T-helper 17 cell (primary cell): ENCODE measurements at regions not wholly inside any gene's neighbourhood (a gene's known extent, or its start where the extent isn't known, plus 50 kb on each side); places are given as distances from the start of the nearest gene placed in this dataset.

Experiments used
- ATAC-seq: fragments of 150-1000 bp; cut with Tn5 transposase; 2 replicates; pipeline ENCODE4 v1.10.0; 2021; ENCODE audit warnings: mild to moderate bottlenecking, moderate library complexity
- DNase-seq, 3 donors: peaks; one replicate each; pipeline versions ENCODE4 v3.0.0 to v3.0.0-alpha.2; 2020 to 2021
- H3K9me3 ChIP-seq: one replicate; pipeline ENCODE4 v1.7.0; 2013; ENCODE audit warnings: low read length, mild to moderate bottlenecking; ENCODE audit not compliant: control insufficient read depth, poor library complexity, severe bottlenecking
- H3K27ac Mint-ChIP-seq: one replicate; pipeline ENCODE4 v1.8.0; 2022; ENCODE audit warnings: mild to moderate bottlenecking, moderate library complexity, mixed read lengths
- H3K27me3 Mint-ChIP-seq: one replicate; pipeline ENCODE4 v1.8.0; 2022; ENCODE audit warnings: mixed read lengths
- H3K36me3 Mint-ChIP-seq: one replicate; pipeline ENCODE4 v1.8.0; 2022; ENCODE audit warnings: low read depth, mixed read lengths
- H3K4me1 Mint-ChIP-seq: one replicate; pipeline ENCODE4 v1.8.0; 2022; ENCODE audit warnings: mild to moderate bottlenecking, mixed read lengths
- H3K4me3 Mint-ChIP-seq: one replicate; pipeline ENCODE4 v1.8.0; 2022; ENCODE audit warnings: mild to moderate bottlenecking, moderate library complexity, mixed read lengths

DNA sequence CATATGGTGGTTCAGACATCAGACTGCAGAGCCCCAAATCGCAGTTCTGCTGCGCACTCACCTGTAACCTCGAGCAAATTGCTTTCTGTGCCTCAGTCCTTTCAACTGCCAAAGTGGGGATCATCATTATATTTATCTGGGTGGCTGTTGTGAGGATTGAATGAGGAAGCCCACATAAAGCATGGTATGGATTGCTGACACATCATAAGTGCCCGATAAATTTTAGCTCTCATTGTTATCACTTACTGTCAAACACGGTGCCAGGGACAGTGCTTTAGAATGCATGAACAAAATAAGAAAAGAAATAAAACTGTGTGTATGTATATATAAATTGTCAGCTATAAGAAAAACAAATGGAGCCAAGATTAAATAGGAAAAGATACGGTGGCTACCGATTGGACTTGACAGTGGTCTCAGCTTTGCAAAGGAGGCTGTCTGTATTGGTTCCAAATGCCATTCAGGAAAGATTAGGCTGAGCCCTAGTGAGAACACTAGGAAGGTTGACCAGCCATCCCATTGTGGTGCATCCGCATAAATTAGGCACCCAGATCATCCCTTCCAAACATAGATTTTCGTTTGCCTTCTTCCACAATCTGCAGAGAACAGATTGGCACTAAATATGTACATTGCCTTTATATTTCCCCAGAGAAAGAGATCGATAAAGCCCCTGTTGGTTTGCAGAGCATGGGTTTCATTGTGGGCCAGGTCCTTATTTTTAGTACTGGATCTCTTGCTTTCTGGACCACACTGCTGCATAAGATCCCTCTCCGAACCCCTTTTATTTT, 91.8 kb upstream of the KAZN start:
- no peak overlapping the region for H3K27ac Mint-ChIP-seq
- no peaks in the 10 kb centered on the region for H3K9me3 ChIP-seq
- H3K27me3 Mint-ChIP-seq: peaks cover 8% of the 10 kb centered on the region
- H3K4me3 Mint-ChIP-seq: no peak overlapping the region
- ATAC-seq (no peak), DNase-seq (no peak)
- H3K4me1 Mint-ChIP-seq: no peaks in the 10 kb centered on the region
- H3K36me3 Mint-ChIP-seq: no peaks in the 10 kb centered on the region

DNA sequence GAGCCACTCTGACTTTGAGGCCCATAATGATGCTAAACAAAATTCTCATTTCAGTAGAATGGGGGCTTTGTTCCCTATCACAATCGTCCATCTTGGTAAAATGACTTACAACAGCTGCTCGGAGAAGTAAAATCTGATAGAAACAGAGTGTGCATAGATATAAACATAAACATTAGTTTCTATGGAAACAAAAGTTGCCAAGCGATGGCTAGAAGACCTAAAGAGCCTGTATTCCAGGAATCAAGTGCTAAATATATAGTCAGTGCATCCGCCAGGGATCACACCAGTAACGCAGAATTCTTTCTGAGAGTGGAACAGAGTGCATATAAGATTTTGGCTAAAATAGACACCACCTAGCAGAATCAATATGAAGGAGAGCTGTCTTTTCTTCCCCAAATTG, 91.2 kb upstream of the KAZN start:
- no peak for ATAC-seq
- H3K27me3 Mint-ChIP-seq: peaks cover 8% of the 10 kb centered on the region
- no peak overlapping the region for H3K27ac Mint-ChIP-seq
- no peaks in the 10 kb centered on the region for H3K9me3 ChIP-seq
- no peaks in the 10 kb centered on the region for H3K36me3 Mint-ChIP-seq
- DNase-seq: no peak
- H3K4me3 Mint-ChIP-seq: no peak overlapping the region
- no peaks in the 10 kb centered on the region for H3K4me1 Mint-ChIP-seq

- H3K36me3 Mint-ChIP-seq: no peaks in the 10 kb centered on the region
- DNase-seq: no peak
- no peak overlapping the region for H3K4me3 Mint-ChIP-seq
- no peaks in the 10 kb centered on the region for H3K9me3 ChIP-seq
- no peak overlapping the region for H3K27ac Mint-ChIP-seq
- ATAC-seq: no peak
- peaks cover 8% of the 10 kb centered on the region for H3K27me3 Mint-ChIP-seq
- no peaks in the 10 kb centered on the region for H3K4me1 Mint-ChIP-seq
These were observed 89.9 kb upstream of the KAZN start for GRCh38 chr1:14508613-14509012.

- ATAC-seq (no peak), DNase-seq (no peak)
- no peaks in the 10 kb centered on the region for H3K4me1 Mint-ChIP-seq
- no peak overlapping the region for H3K27ac Mint-ChIP-seq
- H3K9me3 ChIP-seq: no peaks in the 10 kb centered on the region
- peaks cover 3% of the 10 kb centered on the region for H3K27me3 Mint-ChIP-seq
- no peak overlapping the region for H3K4me3 Mint-ChIP-seq
- no peaks in the 10 kb centered on the region for H3K36me3 Mint-ChIP-seq
These were observed 87.3 kb upstream of the KAZN start for GRCh38 chr1:14511166-14511680.

DNA sequence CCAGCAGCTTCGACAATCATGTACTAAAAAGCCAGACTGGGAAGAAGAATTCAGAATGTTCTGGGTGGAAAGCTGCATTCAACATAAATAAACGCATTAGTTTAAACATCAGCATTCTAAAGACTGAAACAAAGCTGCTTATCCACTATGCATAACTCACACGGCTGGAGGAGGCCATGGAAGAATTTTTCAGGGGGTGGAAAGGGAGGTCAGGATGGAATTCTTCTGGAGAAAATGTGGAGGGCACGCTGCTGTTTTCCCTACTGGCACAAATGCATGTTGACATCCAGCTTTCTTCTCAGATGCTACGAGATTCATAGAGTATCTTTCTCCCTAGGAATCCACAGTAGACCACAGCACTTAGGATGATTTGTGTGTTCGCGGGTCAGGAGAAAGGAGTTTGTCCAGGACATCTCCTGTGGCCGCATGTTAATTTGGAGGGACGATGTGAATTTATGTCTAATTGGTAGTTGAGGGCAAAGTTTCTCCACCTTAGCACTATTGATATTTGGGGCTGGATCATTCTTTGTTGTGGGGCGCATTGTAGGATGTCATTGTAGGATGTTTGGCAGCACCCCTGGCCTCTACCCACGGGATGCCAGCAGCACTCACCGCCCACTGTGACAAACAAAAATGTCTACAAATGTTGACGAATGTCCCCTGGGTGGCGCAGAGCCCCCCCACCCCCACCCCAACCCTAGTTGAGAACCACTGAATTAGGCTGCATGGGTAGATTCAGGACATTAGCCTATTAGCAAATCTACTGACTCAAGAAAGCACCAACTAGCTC, 86.5 kb upstream of the KAZN start:
- H3K4me1 Mint-ChIP-seq: no peaks in the 10 kb centered on the region
- peaks cover 5% of the 10 kb centered on the region for H3K27me3 Mint-ChIP-seq
- H3K36me3 Mint-ChIP-seq: no peaks in the 10 kb centered on the region
- no peak for DNase-seq
- H3K4me3 Mint-ChIP-seq: no peak overlapping the region
- no peaks in the 10 kb centered on the region for H3K9me3 ChIP-seq
- no peak for ATAC-seq
- H3K27ac Mint-ChIP-seq: no peak overlapping the region

- ATAC-seq (no peak), DNase-seq (no peak)
- no peaks in the 10 kb centered on the region for H3K9me3 ChIP-seq
- peaks cover 5% of the 10 kb centered on the region for H3K27me3 Mint-ChIP-seq
- H3K36me3 Mint-ChIP-seq: no peaks in the 10 kb centered on the region
- H3K27ac Mint-ChIP-seq: no peak overlapping the region
- H3K4me1 Mint-ChIP-seq: no peaks in the 10 kb centered on the region
- no peak overlapping the region for H3K4me3 Mint-ChIP-seq
These were observed 85.4 kb upstream of the KAZN start for GRCh38 chr1:14513111-14513510.

- Mint-ChIP-seq H3K36me3 (no peaks in the 10 kb centered on the region), H3K4me3 (no peak overlapping the region), H3K27me3 (peaks cover 17% of the 10 kb centered on the region), H3K27ac (no peak overlapping the region), H3K4me1 (no peaks in the 10 kb centered on the region)
- ATAC-seq (no peak), DNase-seq (no peak)
- H3K9me3 ChIP-seq: no peaks in the 10 kb centered on the region
These were observed 83.7 kb upstream of the KAZN start for GRCh38 chr1:14514739-14515138.

GRCh38 chr1:14516974-14517840, 81.3 kb upstream of the KAZN start:
- H3K9me3 ChIP-seq: no peaks in the 10 kb centered on the region
- Mint-ChIP-seq H3K4me3 (no peak overlapping the region), H3K36me3 (no peaks in the 10 kb centered on the region), H3K27me3 (peaks cover 21% of the 10 kb centered on the region), H3K27ac (no peak overlapping the region), H3K4me1 (no peaks in the 10 kb centered on the region)
- no peak for ATAC-seq
- DNase-seq: no peak

- Mint-ChIP-seq H3K4me3 (no peak overlapping the region), H3K27ac (no peak overlapping the region), H3K36me3 (no peaks in the 10 kb centered on the region), H3K4me1 (no peaks in the 10 kb centered on the region), H3K27me3 (peaks cover 27% of the 10 kb centered on the region)
- DNase-seq (no peak), ATAC-seq (no peak)
- H3K9me3 ChIP-seq: no peaks in the 10 kb centered on the region
These were observed 80.7 kb upstream of the KAZN start for GRCh38 chr1:14517841-14518180.

DNA sequence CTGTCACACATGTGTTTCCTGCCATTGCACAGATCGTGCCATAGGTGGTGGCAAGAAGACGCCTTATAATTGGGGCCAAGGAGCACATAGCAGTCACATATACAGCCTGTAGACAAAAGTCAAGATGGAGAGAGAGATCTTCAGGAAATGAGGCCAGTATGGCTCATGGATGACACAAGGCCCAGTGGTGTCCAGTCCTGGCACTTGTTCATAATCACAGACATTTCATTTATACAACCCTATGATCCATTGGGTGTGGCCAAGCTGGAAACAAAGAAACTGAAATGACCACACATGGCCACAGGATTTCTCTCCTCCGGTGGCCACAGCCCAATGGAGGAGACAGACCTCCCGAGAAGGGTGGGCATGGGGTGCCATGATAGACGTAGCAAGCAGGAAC, 78.5 kb upstream of the KAZN start:
- no peak overlapping the region for H3K4me3 Mint-ChIP-seq
- peaks cover 2% of the 10 kb centered on the region for H3K9me3 ChIP-seq
- DNase-seq: no peak
- no peak for ATAC-seq
- peaks cover 38% of the 10 kb centered on the region for H3K27me3 Mint-ChIP-seq
- peaks cover 3% of the 10 kb centered on the region for H3K36me3 Mint-ChIP-seq
- no peaks in the 10 kb centered on the region for H3K4me1 Mint-ChIP-seq
- H3K27ac Mint-ChIP-seq: no peak overlapping the region

- no peaks in the 10 kb centered on the region for H3K4me1 Mint-ChIP-seq
- H3K27me3 Mint-ChIP-seq: peaks cover 38% of the 10 kb centered on the region
- peaks cover 2% of the 10 kb centered on the region for H3K9me3 ChIP-seq
- no peak overlapping the region for H3K27ac Mint-ChIP-seq
- no peak overlapping the region for H3K4me3 Mint-ChIP-seq
- H3K36me3 Mint-ChIP-seq: peaks cover 3% of the 10 kb centered on the region
- ATAC-seq: no peak
- no peak for DNase-seq
These were observed 77.8 kb upstream of the KAZN start for GRCh38 chr1:14520514-14521163.

- DNase-seq (no peak), ATAC-seq (no peak)
- H3K27ac Mint-ChIP-seq: no peak overlapping the region
- H3K4me3 Mint-ChIP-seq: no peak overlapping the region
- peaks cover 37% of the 10 kb centered on the region for H3K27me3 Mint-ChIP-seq
- H3K36me3 Mint-ChIP-seq: peaks cover 3% of the 10 kb centered on the region
- H3K4me1 Mint-ChIP-seq: no peaks in the 10 kb centered on the region
- H3K9me3 ChIP-seq: peaks cover 2% of the 10 kb centered on the region
These were observed 76.9 kb upstream of the KAZN start for GRCh38 chr1:14521622-14522021.
